Esophagus squamous epithelium (tissue), 4 donors: ENCODE measurements at regions not wholly inside any gene's neighbourhood (a gene's known extent, or its start where the extent isn't known, plus 50 kb on each side); places are given as distances from the start of the nearest gene placed in this dataset.

Experiments
- CTCF ChIP-seq, 6 experiments: fragments of 450-650 bp in 4 of 6; fragments of 200-600 bp in 2 of 6; sonication (generic) in 2 of 6; IDR thresholded peaks; one replicate each; pipeline ENCODE4 v1.5.1; 2016 to 2019; ENCODE audit warnings: antibody characterized with exemption in 6 of 6, mild to moderate bottlenecking in 4 of 6, moderate library complexity in 4 of 6
- POLR2A ChIP-seq, 4 donors: fragments of 450-650 bp; IDR thresholded peaks; one replicate each; pipeline ENCODE4 v1.6.1; 2017; ENCODE audit warnings: antibody characterized with exemption in 4 of 4, mild to moderate bottlenecking in 4 of 4, moderate library complexity in 3 of 4

GRCh38 chr5:87151547-87151946, 116.1 kb upstream of the RASA1 start:
- TF ChIP-seq POLR2A (IDR thresholded peaks at IDR 0.05) = no peak
- TF ChIP-seq CTCF (IDR thresholded peaks at IDR 0.05) = no peak
